GM19035 (cell line): ENCODE measurements at regions not wholly inside any gene's neighbourhood (a gene's known extent, or its start where the extent isn't known, plus 50 kb on each side); places are given as distances from the start of the nearest gene placed in this dataset.

Experiments
- ATAC-seq: cut with Tn5 transposase; IDR thresholded peaks from one replicate; pipeline ENCODE4 v1.9.1; 2021; ENCODE audit not compliant: unreplicated experiment

DNA sequence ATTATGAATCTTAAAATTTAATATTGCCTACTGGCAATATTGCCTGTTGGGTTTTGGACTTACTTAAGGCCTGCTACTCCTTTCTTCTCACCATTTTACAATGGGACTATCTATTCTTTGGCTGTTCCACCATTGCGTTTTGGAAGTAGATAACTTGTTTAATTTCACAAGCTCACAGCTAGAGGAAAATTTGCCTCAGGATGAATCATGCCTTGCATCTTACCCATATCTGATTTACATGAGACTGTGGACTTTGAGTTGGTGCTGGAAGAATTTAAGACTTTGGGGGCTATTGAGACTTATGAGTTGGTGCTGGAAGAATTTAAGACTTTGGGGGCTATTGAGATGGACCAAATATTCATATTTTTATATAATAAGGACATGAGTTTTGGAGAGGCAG is 662.6 kb downstream of the METTL15 start:
- ATAC-seq = no peak

DNA sequence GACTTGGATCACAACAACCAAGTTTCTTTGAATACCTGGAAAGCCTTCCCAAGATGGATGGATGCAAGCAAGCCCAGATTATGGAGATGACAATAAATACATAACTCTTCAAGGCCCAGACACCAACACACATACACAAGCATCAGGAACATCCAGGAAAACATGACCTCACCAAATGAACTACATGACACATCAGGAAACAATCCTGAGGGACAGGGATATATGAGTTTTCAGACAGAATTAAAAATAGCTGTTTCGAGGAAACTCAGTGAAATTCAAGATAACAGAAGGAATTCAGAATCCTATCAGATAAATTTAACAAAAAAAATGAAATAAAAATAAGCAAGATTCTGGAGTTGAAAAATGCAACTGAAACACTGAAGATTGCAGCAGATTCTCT is 659.4 kb downstream of the METTL15 start:
- ATAC-seq = no peak

DNA sequence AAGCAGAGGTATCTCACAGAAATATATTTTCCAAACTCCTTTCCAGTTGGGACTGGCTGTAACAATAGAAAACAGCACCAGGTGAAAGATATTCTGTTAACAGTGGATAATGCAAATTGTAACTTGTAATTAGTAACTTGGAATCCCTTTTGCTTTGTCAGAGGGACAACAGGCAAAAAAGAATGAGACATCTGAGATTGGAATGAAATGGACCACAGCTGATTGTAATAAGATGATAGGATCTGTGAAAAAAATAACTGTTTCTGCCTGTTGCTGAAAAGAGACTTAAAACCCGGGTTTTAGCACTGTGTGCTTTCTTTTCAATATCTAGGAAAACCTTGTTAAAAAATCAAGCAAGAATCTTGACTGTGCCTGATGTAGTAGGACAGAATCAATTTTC is 655.7 kb downstream of the METTL15 start:
- no peak for ATAC-seq

DNA sequence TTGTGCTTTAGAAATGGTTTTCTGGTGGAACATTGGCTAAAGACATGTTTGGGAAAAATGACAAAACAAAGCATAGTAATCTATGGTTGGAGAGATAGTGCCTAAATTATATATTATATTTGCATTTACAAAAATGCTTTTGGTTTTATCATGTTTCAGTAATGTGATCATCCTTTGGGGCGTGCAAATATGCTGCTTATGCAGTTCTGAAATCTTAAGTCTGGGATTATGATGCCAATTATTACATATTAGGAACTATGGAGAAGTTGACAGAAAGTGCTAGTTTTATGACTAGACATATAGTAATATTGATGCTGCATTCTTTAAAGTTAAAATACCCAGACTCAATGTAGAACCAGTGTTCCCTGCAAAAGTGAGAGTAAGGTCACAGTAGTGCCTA is 655.0 kb downstream of the METTL15 start:
- no peak for ATAC-seq

DNA sequence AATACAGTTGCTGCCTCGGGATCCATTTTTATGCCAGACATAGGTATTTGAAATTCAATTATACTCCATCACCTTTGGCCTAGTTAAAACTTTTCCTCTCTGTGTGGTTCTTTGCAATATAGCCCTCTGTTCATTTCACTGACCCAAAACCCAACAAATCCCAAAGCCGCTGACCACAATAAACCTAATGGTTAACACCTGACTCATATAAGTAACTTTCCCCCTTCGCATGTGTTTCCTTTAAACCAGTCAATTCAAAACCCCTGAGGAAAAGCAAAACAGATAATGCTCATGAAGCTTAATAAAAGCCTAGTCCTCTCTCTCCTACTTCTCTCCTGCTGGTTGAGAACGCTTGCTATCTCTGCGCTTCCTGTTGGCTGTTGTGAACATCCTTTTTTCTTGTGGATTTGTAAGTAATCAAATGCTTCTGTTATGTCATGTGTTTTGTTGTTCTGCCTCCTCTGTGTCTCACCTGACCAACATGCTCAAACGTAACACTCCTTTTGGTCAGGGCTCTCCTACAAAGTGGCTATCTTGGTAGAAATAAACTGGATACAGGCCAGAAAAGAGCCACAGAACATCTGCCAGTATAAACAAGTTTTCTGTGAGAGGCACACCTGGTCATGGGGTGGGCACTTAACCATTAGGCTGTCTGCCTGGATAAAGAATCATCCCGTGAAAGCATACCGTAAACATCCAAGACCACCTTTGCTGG is 652.6 kb downstream of the METTL15 start:
- no peak for ATAC-seq

DNA sequence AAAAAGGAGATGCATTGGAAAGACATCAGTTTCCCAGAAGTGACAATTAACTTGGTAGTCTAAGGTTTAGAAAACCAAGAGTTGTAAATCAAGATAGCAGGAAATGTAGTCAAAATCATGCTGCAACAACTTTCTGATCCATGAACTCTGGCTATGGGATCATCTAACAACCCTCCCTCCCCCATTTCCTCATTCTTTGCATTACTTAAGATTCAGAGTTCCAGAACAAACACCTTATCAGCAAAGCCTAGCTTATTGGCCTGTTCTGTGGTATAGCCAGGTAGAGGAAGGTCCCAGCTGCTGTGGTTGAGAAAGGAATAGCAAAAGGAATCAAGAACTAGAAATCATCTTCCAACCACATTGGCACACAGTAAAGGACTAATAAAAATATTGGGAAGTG is 651.1 kb downstream of the METTL15 start:
- ATAC-seq = no peak

DNA sequence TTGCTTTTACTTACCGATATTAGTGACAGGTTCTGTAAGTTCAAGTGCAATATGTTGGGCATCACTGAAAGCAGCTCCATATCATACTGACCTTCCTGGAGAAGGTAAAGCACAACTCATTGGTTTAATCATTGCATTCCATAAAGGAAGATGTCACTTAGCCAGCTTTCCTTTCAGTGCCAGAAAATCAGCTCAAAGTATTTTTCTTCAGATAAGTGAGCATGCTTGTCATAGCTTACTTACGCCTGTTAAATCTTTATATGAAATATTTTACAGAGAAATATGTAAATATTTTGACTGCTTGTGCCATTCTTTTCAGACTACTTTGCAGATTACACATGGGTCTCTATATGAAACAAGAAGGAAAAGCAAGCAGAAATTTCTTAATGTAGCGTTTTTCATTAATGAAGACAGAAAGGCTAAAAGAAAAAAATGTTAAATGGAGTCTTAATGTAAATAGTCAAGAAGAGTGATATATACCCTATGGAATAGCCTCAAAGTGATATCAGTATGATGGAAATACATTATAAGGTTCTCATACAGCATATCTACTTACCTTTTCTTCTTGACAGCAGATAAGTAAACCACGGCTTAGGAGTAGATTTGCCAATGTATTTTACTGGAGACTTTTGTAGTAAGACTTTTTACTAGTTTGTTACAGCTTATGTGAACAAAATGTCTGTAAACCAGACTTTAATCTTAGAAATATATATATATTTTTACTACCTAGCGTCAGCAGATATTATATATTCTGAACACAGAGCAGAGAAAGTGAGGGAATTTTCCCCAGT is 649.7 kb downstream of the METTL15 start:
- ATAC-seq = no peak

DNA sequence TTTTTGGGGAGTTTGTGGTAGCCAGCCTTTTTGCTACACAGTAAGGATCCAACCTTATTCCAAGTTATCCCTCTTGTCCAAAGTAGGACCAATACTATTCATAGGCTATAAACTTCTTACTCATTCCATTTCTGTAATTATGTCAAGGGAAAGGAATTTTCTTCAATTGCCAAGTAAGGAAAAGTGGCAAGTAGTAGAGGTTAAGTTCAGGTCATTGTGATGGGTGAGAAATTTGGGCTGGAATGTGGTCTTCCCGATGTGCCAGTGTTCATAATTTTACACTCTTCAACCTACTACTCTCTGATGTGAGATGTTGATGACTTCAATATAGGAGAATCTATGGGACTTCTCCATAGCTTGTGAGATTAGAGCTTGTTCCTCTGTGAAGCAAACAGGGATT is 648.8 kb downstream of the METTL15 start:
- ATAC-seq = no peak

DNA sequence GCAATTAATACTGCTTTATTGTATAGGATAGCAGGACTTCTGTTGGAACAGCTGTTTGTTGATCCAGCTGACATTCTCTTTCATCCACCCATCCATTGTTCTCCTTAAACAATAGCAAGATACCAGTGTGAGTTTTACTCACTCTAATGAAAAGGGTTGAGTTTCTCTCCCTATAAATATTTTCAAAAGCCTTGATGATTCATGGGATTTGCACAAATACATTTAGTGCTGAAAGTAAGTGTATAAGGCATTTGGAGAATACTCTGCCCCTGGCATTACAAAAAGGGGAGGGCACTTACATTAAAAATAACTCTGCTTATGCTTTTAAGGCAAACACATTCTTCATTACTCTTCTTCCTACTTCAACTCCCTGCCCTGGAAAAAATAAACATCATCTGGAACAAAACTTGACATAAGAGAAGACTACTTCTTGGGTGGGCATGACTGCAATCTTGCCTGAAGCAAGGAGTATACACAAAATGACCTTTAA is 634.9 kb downstream of the METTL15 start:
- ATAC-seq = no peak

DNA sequence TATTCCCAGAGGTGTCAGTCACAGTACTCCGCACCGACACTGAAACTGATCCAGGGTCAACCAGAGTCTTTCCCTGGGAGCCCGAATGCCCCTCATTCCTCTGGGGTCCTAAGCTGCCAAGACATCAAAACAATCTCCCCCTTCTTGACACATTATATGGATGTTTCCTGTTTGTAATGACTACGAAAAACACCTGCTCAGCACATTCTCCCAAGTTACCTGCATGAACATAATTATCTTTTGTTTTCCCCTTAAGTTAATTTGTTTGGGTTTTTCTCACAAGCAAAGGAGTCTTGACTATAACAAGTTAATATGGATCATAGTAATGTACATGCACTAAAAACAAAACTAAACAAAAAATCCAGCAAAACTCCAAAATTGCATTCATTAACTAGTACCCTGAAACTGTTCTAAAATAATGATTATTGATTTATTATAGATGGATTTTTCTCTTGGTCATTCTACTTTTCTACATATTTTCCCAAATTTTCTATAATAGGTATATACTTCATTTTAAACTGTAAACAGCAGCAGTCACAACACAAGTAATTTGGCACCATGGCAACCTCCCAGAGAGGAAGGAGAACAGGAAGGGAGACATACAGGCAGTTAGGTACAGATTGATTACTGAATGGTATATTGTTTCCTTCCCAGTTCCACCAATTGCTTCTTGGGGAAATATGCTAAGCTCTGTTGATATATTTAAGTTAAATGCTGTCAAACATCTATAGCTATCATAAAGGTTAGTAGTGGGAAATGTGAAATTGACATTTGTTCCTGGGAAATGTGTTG is 631.5 kb downstream of the METTL15 start:
- no peak for ATAC-seq

DNA sequence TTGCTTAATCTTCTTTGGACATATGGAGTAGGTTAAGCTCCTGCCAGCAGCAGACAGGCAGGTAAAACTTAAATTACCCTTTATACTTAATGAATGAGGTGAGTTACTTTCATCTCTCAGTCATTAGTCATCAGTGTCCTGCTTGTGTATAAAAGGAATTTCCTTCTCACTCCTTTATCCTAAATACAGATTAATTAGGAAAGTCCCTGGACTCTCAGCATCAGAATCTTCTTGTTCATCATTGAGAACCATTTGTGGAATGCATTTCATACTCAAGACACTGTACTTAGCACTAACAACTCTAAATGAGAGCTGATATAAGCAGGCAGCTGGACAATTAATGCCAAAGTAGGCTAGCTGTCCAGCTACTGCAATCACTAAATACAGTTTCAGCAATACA is 630.4 kb downstream of the METTL15 start:
- no peak for ATAC-seq

DNA sequence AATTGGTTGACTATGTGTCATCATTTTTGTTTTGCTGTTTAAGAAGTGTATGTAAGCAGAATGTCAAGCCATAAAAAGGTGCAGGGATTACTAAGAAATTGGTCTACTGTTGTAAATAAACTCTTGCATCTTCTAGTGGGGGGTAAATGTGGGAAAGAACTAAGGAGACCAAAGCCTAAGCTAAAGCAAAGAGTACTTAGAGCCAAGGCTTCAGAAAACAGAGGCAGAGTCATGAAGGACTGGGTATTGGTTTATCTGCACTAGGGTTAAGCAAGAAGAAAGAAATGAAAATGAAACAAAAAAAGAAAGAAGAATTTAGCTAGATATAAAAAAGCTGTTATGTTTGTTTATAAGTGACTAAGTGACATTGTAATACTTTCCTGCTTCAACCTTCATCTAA is 628.1 kb downstream of the METTL15 start:
- ATAC-seq = no peak

DNA sequence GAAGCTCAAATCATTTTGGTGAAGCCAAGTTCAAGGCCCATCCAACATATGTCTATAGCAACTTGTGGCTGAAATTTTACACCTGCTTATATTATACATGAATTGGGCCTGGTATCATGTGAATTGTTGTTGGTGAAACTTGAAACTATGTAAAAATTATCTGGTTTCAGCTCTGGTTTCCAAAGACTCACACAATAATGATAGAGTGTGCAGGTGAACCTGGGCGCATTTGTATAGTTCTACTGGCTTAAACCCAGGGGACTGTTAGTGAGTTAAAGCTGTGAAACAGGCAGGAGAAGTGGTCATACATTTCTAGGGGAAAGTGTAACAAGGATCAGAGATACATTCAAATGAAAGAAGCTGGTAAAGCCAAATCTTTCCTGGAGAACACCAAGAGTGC is 627.3 kb downstream of the METTL15 start:
- no peak for ATAC-seq

DNA sequence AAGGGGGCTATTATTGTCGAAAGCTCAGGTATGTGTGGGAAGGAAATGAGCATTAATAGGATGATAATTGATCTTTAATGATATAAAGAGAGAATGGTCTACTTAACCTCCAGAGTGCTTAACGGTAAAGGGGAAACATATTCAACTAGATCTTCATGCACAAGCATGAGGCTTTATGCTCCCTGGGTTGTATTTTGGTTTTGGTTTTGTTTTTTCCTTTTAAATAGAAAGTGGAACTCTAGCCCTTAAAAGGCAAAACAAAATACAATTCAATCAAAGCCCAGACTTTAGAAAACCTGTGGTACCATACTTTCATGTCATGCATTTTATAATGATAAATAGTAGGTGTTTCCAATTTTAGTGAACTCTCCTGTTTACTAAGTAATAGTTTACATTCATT is 622.7 kb downstream of the METTL15 start:
- ATAC-seq = no peak

DNA sequence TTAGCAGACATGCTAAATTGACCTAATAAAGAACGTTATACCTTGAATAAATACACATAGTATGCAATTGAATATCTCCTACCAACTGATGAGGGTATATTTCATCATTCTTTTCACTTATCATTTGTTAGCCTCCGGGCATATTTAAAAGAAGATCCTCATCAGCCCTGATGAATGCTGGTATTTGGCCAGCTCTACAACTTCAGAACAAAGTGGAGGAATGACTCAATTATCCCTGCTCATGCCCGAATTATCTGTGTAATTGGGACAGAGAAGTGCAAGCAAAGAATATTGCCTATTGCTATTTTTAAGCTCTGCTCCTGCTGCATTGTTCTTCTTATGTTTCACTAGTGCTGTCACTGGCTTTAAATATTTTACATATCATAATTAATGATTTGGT is 622.1 kb downstream of the METTL15 start:
- ATAC-seq = no peak

DNA sequence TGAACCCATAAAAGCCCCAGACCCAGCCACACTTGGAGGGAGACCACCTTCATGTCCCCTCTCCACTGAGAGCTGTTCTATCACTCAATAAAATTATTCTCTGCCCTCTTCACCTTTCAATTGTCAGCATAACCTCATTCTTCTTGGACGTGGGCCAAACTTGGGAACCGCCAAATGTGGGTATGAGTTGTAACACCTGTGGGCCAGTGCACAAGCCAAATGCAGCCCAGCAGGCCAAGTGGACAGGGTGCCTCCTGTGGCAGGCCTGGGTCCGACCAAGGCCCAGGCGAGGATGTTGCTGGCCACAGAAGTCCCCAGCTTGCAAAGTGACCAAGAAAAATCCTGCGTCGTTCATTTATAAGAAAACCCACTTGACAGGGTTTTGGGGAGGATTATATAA is 621.2 kb downstream of the METTL15 start:
- no peak for ATAC-seq

DNA sequence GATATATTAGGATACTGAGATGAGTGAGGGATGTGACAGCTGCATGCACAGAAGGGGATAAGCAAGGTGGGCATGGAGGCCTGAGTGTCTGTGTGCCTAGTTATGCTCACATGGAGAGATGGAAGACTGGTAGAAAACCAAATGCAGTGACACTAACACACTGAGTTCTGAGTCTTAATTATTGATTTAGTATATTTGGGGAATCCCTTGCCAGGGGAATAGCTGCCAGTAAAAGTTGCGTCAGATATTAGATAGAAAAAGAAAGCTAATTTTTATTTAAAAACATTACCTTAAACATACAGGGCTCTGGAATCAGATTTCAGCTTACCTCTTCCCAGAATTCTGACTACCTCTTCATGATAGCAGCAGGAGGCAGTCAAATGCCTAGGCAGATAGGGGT is 620.5 kb downstream of the METTL15 start:
- no peak for ATAC-seq

DNA sequence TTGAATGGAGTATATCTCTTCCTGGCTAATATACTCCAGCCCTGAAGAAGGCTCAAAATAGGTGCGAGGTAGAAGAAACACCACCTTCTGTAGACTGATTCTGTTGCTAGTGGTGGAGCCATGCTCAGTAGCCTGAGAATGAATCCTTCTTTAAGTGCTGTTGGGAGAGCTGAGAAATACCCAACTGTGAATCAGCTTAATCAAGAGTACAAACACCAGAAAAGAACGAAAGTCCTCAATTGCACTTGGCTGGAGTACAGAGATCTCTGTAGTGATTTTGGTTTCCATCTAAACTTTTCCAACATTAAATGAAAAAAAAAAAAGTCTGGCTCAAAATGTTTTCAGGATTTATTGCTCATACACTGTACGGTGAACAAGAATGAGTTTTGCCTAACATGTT is 619.1 kb downstream of the METTL15 start:
- no peak for ATAC-seq

DNA sequence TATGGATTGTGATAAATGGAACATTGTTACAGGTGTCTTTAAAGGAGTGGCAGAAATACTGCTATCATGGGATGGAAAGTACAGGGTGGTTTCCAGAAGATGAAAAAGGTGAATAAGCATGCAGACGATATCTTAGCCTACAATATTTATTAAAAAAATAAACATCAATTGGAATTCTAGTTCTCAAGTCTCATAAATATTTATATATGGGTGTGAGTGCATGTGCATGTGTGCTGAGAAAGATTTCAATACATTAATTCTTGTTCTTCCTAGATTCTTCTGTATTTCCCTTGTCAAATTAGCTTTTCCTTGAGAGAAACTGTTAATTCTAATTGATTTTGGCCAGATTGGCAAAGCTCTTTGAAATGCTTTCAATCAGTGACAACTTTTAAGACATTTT is 618.2 kb downstream of the METTL15 start:
- no peak for ATAC-seq

DNA sequence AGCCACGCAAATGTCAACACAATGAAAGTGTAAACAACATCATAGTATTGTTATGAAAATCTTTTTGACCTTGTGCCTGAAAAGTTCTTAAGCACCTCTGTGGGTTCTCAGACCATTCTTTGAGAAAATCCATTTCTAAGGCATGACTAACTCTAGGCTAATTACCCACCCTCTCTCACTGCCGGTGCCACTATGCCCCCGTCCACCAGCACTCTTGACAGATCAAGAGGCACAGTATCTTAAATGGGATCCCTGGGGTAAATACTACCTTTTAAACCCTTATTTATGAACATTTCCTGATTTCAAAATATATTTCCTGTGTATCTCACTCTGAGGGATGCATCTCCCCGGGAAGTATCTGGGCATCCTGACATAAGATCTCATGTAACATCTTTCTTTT is 607.5 kb downstream of the METTL15 start:
- ATAC-seq = no peak

DNA sequence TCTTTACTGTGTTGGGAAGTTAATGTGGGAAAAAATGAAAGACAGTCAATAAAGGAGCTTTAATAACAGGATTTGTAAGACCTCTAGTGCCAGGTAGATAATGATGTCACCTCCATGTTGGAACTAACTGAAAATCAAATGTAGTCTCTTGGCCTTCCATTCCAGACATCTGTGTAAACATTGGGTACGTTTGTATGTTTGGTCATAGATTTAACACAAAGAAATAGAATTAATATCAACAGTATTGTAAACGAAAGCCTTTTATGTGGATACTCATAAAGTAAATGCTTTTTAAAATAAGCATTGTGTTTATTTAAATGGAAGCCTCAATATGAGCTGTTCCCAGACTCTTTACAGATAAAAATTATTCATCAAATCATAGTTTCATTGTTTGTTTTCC is 605.7 kb downstream of the METTL15 start:
- no peak for ATAC-seq

DNA sequence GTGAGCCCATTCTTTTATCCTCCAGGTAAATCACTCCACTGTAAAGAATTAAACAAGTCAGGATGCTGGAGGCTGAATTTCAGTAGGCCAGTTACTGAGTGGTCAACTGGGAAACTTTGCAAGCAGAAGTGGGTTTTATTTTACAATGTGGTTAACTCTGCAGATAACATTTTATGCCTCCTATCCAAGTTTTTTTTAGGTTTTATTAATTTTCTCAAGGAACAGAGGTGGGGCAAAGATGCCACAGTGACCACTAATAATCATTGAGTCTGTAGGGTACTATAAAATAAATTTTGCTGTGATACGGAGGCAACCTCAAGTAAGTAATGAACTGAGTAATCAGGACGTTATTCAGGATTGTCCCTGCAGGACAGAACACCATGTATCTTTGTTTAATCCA is 599.9 kb downstream of the METTL15 start:
- ATAC-seq = no peak
